BLaER1 (cell line): ENCODE measurements at regions not wholly inside any gene's neighbourhood (a gene's known extent, or its start where the extent isn't known, plus 50 kb on each side); places are given as distances from the start of the nearest gene placed in this dataset.

ENCODE experiments used
- H3K27ac ChIP-seq: shearing (Covaris generic); formaldehyde crosslinking; 2 replicates; pipeline ENCODE4 v1.8.1; 2022
- H3K27me3 ChIP-seq: shearing (Covaris generic); formaldehyde crosslinking; 2 replicates; pipeline ENCODE4 v1.8.1; 2022
- H3K36me3 ChIP-seq: shearing (Covaris generic); formaldehyde crosslinking; 2 replicates; pipeline ENCODE4 v1.8.1; 2022
- H3K4me1 ChIP-seq: shearing (Covaris generic); formaldehyde crosslinking; 2 replicates; pipeline ENCODE4 v1.8.1; 2022
- H3K4me2 ChIP-seq: shearing (Covaris generic); formaldehyde crosslinking; 2 replicates; pipeline ENCODE4 v1.8.1; 2022
- H3K4me3 ChIP-seq: shearing (Covaris generic); formaldehyde crosslinking; 2 replicates; pipeline ENCODE4 v1.8.1; 2022
- H3K9ac ChIP-seq: shearing (Covaris generic); formaldehyde crosslinking; 2 replicates; pipeline ENCODE4 v1.8.1; 2022
- H3K9me3 ChIP-seq: shearing (Covaris generic); formaldehyde crosslinking; 2 replicates; pipeline ENCODE4 v1.8.1; 2022
- H4K20me1 ChIP-seq: shearing (Covaris generic); formaldehyde crosslinking; 2 replicates; pipeline ENCODE4 v1.8.1; 2022
- Cebpa-rat ChIP-seq: shearing (Covaris generic); IDR thresholded peaks from 2 replicates; pipeline ENCODE4 v1.8.1; 2022

DNA sequence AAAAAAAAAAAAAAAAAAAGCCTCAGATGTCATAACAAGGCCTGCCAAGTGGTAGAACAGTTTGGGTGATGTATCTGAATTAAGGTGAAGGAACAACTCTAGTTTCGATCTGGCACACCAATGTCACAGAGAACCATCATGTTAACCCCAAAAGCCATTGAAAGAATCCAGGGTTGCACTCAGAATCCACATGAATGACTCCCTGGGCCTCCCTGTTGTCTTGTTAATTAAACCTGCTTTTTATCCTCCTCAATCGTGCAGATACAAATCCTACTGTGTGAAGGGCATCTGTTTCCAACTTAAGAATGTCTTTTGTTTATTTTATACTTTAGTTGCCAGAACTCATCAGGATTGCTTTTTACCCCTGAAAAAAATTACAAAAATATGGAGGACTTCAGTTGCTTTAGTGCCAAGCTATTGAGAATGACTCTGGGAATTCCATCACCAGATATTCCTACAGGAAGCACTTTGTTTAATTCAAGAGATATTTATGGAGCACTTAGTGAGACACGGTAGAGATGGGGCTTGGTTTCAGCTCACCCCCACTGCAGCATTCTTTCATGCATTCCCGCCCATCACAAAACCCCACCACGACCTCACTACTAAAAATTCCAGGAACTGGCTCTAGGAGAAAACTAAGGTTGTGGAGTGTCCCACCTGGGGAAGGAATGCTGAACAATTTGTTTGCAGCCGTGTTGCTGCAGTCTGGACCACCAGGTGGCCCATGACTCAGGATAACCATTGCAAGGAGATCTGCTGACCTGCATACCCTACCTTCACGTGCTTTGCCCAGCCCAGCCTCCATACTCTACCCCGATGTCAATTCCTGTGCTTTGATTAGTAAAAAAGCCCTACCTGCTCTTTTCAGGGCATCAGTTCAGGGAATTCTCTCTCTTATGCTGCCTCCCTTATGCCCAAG is 63.8 kb upstream of the GPRC5B start:
- H3K27me3 ChIP-seq, result no peaks in the 10 kb centered on the region
- H3K9me3 ChIP-seq, result no peaks in the 10 kb centered on the region
- no peak overlapping the region for H3K9ac ChIP-seq
- no peak overlapping the region for H3K4me2 ChIP-seq
- no peaks in the 10 kb centered on the region for H4K20me1 ChIP-seq
- TF ChIP-seq Cebpa-rat, result no peak
- no peak overlapping the region for H3K4me3 ChIP-seq
- no peaks in the 10 kb centered on the region for H3K4me1 ChIP-seq
- no peaks in the 10 kb centered on the region for H3K36me3 ChIP-seq
- no peak overlapping the region for H3K27ac ChIP-seq

GRCh38 chr16:19945934-19946333 is 61.3 kb upstream of the GPRC5B start:
- H3K27me3 ChIP-seq, result no peaks in the 10 kb centered on the region
- no peaks in the 10 kb centered on the region for H4K20me1 ChIP-seq
- no peaks in the 10 kb centered on the region for H3K9me3 ChIP-seq
- H3K27ac ChIP-seq, result no peak overlapping the region
- no peaks in the 10 kb centered on the region for H3K36me3 ChIP-seq
- TF ChIP-seq Cebpa-rat, result no peak
- H3K4me2 ChIP-seq, result no peak overlapping the region
- no peak overlapping the region for H3K9ac ChIP-seq
- no peak overlapping the region for H3K4me3 ChIP-seq
- H3K4me1 ChIP-seq, result no peaks in the 10 kb centered on the region

DNA sequence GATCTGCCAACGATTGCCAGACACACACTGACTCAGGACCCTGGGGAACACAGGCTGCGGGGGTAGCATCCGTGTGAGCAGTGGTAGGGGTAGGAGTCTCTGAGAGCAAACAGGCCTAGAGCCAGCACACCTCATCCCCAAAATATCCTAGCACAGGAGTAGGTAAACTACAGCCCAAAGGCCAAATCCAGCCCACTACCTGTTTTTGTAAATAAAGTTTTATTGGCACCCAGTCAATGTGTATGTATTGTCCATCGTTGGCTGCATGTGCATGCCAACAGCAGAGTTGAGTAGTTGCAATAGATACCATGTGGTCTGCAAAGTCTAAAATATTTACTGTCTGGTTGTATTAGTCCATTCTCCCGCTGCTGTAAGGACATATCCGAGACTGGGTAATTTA is 55.5 kb upstream of the GPRC5B start:
- H3K9me3 ChIP-seq, result no peaks in the 10 kb centered on the region
- no peak overlapping the region for H3K4me3 ChIP-seq
- no peak overlapping the region for H3K27ac ChIP-seq
- H3K9ac ChIP-seq, result no peak overlapping the region
- peak overlapping the region; percentile 36; the same call in 1 of the 2 replicates for H3K4me2 ChIP-seq
- no peaks in the 10 kb centered on the region for H3K36me3 ChIP-seq
- H3K4me1 ChIP-seq, result peaks cover 14% of the 10 kb centered on the region
- no peaks in the 10 kb centered on the region for H3K27me3 ChIP-seq
- H4K20me1 ChIP-seq, result no peaks in the 10 kb centered on the region
- TF ChIP-seq Cebpa-rat, result no peak

DNA sequence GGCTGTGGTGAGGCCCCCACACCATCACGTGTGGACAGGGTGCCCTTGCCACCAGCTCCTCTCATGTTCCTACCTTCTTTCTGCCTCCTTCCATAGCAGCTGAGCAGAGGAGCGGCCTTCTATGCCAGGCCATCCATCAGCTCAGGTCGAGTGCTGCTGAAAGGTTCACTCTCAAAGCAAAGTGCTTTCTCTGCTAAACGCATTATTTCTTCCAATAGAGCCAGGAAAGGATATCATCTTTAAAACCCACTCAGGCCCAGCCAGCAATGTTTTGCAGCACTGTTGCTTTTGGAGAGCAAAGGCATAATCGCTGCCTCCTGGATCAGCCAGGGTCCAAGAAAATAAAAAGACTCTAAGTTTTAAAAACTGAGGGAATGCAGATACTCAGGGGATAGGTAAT is 54.9 kb upstream of the GPRC5B start:
- Histone ChIP-seq H3K9ac (no peak overlapping the region), H3K27ac (no peak overlapping the region), H3K27me3 (no peaks in the 10 kb centered on the region), H4K20me1 (no peaks in the 10 kb centered on the region), H3K4me1 (peaks cover 14% of the 10 kb centered on the region), H3K4me2 (peak overlapping the region; percentile 36; the same call in 1 of the 2 replicates), H3K4me3 (no peak overlapping the region), H3K9me3 (no peaks in the 10 kb centered on the region), H3K36me3 (no peaks in the 10 kb centered on the region)
- no peak for TF ChIP-seq Cebpa-rat

DNA sequence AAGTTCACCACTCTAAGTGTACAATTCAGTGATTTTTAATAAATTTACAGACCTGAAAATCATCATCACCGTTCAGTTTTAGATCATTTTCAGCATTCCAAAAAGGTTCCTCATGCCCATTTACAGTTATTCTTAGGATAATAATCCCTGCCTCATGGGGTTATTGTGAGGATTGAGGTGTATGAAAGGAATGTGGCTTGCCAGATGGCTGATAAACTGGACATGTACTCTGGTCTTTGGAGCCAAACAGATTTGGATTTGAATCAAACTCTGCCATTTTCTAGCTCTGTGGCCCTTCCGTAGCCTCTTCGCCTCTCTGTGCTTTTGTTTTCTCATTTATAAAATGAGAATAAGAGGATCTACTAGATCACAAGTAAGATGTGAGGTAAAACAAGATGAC is 53.9 kb upstream of the GPRC5B start:
- H3K4me1 ChIP-seq, result peaks cover 14% of the 10 kb centered on the region
- H4K20me1 ChIP-seq, result no peaks in the 10 kb centered on the region
- no peak for TF ChIP-seq Cebpa-rat
- no peak overlapping the region for H3K9ac ChIP-seq
- H3K9me3 ChIP-seq, result no peaks in the 10 kb centered on the region
- no peak overlapping the region for H3K4me2 ChIP-seq
- no peaks in the 10 kb centered on the region for H3K27me3 ChIP-seq
- H3K4me3 ChIP-seq, result no peak overlapping the region
- H3K27ac ChIP-seq, result no peak overlapping the region
- H3K36me3 ChIP-seq, result no peaks in the 10 kb centered on the region

GRCh38 chr16:19936441-19936840 is 51.8 kb upstream of the GPRC5B start:
- no peaks in the 10 kb centered on the region for H3K9me3 ChIP-seq
- H3K4me2 ChIP-seq, result no peak overlapping the region
- no peaks in the 10 kb centered on the region for H4K20me1 ChIP-seq
- no peak overlapping the region for H3K27ac ChIP-seq
- no peak for TF ChIP-seq Cebpa-rat
- no peaks in the 10 kb centered on the region for H3K36me3 ChIP-seq
- H3K27me3 ChIP-seq, result no peaks in the 10 kb centered on the region
- no peak overlapping the region for H3K4me3 ChIP-seq
- no peak overlapping the region for H3K9ac ChIP-seq
- peaks cover 14% of the 10 kb centered on the region for H3K4me1 ChIP-seq

DNA sequence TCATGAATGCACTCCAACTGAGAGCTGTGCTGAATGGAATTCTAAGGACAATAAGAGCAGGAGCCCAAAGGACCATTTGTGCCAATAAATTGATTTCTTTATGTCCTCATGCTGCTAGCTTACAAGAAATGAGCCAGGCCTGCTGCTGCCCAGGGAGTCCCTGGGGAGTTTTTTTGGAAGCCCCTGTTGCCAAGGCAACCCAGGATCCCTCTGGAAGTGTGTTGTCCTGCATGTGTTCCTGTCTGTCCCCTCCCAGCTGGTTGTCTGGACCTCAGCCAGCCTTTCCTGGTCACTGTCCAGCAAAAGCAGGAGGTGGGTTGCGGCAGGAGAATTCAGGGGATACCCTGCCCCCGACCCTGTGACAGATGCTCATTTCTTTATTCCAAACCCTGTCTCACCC is 51.0 kb upstream of the GPRC5B start:
- no peak for TF ChIP-seq Cebpa-rat
- H3K4me2 ChIP-seq, result no peak overlapping the region
- H3K4me3 ChIP-seq, result no peak overlapping the region
- no peaks in the 10 kb centered on the region for H3K9me3 ChIP-seq
- no peak overlapping the region for H3K27ac ChIP-seq
- no peak overlapping the region for H3K9ac ChIP-seq
- H3K27me3 ChIP-seq, result no peaks in the 10 kb centered on the region
- H3K4me1 ChIP-seq, result peaks cover 14% of the 10 kb centered on the region
- H4K20me1 ChIP-seq, result no peaks in the 10 kb centered on the region
- no peaks in the 10 kb centered on the region for H3K36me3 ChIP-seq
